ENCODE measurements at regions not wholly inside any gene's neighbourhood (a gene's known extent, or its start where the extent isn't known, plus 50 kb on each side); places are given as distances from the start of the nearest gene placed in this dataset.

DNA sequence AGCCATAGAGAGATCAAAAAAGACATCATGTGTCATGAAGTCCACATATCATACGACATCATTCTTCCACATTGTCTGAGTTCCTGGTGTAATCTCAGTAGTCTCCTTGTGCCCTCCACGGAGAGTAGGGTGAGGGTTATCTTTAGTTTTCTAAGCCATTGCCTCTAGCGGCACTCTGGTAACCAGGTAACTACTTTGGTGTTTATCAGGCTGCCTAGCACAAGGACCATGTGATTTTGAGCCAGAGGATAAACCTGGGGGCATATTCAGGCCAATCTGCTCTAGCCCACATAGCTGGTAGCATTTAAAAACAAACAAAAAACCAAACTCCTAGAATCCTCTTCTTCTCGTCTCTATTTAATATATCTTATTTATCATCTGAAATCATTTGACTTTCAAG lies 147.4 kb downstream of the GDAP2 start:
- TF ChIP-seq POLR2A (IDR thresholded peaks at IDR 0.05; ENCODE audit: low read depth, low read length) (no peak), BHLHE40 (IDR thresholded peaks at IDR 0.05; ENCODE audit: low read depth, low read length) (no peak), CEBPB (IDR thresholded peaks at IDR 0.05; ENCODE audit: low read depth, low read length) (no peak), FOS (IDR thresholded peaks at IDR 0.05; ENCODE audit: low read depth, low read length) (no peak), RFX5 (IDR thresholded peaks at IDR 0.05; ENCODE audit: low read depth, low read length) (no peak), MXI1 (IDR thresholded peaks at IDR 0.05; ENCODE audit: borderline replicate concordance, low read depth, low read length) (no peak)
- TF ChIP-seq, protein P1, sequence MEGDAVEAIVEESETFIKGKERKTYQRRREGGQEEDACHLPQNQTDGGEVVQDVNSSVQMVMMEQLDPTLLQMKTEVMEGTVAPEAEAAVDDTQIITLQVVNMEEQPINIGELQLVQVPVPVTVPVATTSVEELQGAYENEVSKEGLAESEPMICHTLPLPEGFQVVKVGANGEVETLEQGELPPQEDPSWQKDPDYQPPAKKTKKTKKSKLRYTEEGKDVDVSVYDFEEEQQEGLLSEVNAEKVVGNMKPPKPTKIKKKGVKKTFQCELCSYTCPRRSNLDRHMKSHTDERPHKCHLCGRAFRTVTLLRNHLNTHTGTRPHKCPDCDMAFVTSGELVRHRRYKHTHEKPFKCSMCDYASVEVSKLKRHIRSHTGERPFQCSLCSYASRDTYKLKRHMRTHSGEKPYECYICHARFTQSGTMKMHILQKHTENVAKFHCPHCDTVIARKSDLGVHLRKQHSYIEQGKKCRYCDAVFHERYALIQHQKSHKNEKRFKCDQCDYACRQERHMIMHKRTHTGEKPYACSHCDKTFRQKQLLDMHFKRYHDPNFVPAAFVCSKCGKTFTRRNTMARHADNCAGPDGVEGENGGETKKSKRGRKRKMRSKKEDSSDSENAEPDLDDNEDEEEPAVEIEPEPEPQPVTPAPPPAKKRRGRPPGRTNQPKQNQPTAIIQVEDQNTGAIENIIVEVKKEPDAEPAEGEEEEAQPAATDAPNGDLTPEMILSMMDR (conservative IDR thresholded peaks at IDR 0.05; ENCODE audit: low read depth, low read length), result no peak
- TF ChIP-seq, protein P2, sequence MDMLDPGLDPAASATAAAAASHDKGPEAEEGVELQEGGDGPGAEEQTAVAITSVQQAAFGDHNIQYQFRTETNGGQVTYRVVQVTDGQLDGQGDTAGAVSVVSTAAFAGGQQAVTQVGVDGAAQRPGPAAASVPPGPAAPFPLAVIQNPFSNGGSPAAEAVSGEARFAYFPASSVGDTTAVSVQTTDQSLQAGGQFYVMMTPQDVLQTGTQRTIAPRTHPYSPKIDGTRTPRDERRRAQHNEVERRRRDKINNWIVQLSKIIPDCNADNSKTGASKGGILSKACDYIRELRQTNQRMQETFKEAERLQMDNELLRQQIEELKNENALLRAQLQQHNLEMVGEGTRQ (IDR thresholded peaks at IDR 0.05; ENCODE audit: low read depth, low read length), result no peak

All from IMR-90 (cell line).